ENCODE measurements at regions not wholly inside any gene's neighbourhood (a gene's known extent, or its start where the extent isn't known, plus 50 kb on each side); places are given as distances from the start of the nearest gene placed in this dataset.
"Not testable (repeated sequence)": the region's sequence is repeated elsewhere in the genome, so short reads cannot be mapped to it uniquely, and the experiment has no call there.

- no peak overlapping the region for H3K4me3 ChIP-seq
- intact Hi-C loops (cut with DNase I) = no loop called here
- DNase-seq = no peak
- H3K4me1 ChIP-seq = no peaks in the 10 kb centered on the region
- peaks cover 0 to 6% (median 0%) of the 10 kb centered on the region in 7 donors for H3K27me3 ChIP-seq
- ATAC-seq = no peak
- no peak for TF ChIP-seq CTCF (IDR thresholded peaks at IDR 0.05)
- no peaks in the 10 kb centered on the region for H3K36me3 ChIP-seq
- H3K9me3 ChIP-seq = peaks cover 0 to 17% (median 0%) of the 10 kb centered on the region in 11 donors
- 71 to 81% methylated on average over 2 of the region's 2 CpGs for WGBS, 2 donors
- H3K27ac ChIP-seq = no peak overlapping the region
These were observed 369.0 kb upstream of the PPP2R3A start for GRCh38 chr3:135596563-135596962.

GRCh38 chr3:135597855-135598254, 367.7 kb upstream of the PPP2R3A start:
- Histone ChIP-seq H3K4me1 (no peaks in the 10 kb centered on the region), H3K4me3 (no peak overlapping the region), H3K36me3 (no peaks in the 10 kb centered on the region), H3K27me3 (peaks cover 0 to 6% (median 0%) of the 10 kb centered on the region in 7 donors), H3K27ac (no peak overlapping the region), H3K9me3 (peaks cover 0 to 8% (median 0%) of the 10 kb centered on the region in 11 donors)
- intact Hi-C loops (cut with DNase I) = no loop called here
- no peak for TF ChIP-seq CTCF (IDR thresholded peaks at IDR 0.05)
- DNase-seq = no peak
- WGBS, 2 donors = 55 to 73% methylated on average over 2 of the region's 2 CpGs
- no peak for ATAC-seq

DNA sequence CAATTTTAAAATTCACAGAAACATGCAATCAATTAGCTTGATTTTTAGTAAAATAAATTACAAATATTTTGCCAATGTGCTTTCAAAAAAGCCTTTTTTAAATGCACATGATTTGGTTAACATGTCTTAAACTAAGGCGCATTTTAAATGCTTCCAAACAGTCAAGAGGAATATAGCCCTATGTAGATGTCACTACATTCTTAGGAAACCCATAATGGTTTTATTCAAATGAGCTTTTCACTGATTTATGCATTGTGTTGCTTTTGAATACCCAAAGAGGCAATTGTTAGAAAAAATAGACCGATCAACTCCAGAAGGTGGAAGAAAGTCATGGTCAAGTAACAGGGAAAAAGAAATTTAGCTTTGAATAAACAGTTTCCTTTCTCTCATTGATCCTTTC, 366.9 kb upstream of the PPP2R3A start:
- Histone ChIP-seq H3K36me3 (no peaks in the 10 kb centered on the region), H3K9me3 (peaks cover 0 to under 1% (median 0%) of the 10 kb centered on the region in 11 donors), H3K27me3 (peaks cover 0 to 6% (median 0%) of the 10 kb centered on the region in 7 donors), H3K27ac (no peak overlapping the region), H3K4me3 (no peak overlapping the region), H3K4me1 (no peaks in the 10 kb centered on the region)
- DNase-seq (no peak), ATAC-seq (no peak)
- intact Hi-C loops (cut with DNase I) = no loop called here
- no peak for TF ChIP-seq CTCF (IDR thresholded peaks at IDR 0.05)
- WGBS, 2 donors = 69 to 74% methylated on average over 2 of the region's 2 CpGs

- H3K36me3 ChIP-seq; H3K4me3 ChIP-seq; H3K27me3 ChIP-seq; H3K27ac ChIP-seq; H3K4me1 ChIP-seq; ATAC-seq; DNase-seq; intact Hi-C loops (cut with DNase I): not testable (repeated sequence)
- 73 to 85% methylated on average over 10 of the region's 10 CpGs for WGBS, 2 donors
- peaks cover 0 to 14% (median 0%) of the 10 kb centered on the region in 11 donors for H3K9me3 ChIP-seq
These were observed 361.0 kb upstream of the PPP2R3A start for GRCh38 chr3:135604512-135604911.

GRCh38 chr3:135618123-135618522, 347.4 kb upstream of the PPP2R3A start:
- Histone ChIP-seq H3K36me3 (no peaks in the 10 kb centered on the region), H3K4me3 (no peak overlapping the region), H3K9me3 (no peaks in the 10 kb centered on the region), H3K27me3 (no peaks in the 10 kb centered on the region), H3K27ac (no peak overlapping the region), H3K4me1 (no peaks in the 10 kb centered on the region)
- DNase-seq = no peak
- peak in 2 of 8 donors; percentile 12 to 63 for ATAC-seq
- intact Hi-C loops (cut with DNase I) = no loop called here
- TF ChIP-seq CTCF (IDR thresholded peaks at IDR 0.05) = no peak
- WGBS, 2 donors = 63 to 75% methylated on average over 4 of the region's 4 CpGs
